Urinary bladder (tissue), 3 donors: ENCODE measurements at regions not wholly inside any gene's neighbourhood (a gene's known extent, or its start where the extent isn't known, plus 50 kb on each side); places are given as distances from the start of the nearest gene placed in this dataset.

Source experiments
- DNase-seq: peaks from one replicate; pipeline ENCODE4 v3.0.0-alpha.2; 2015; ENCODE audit errors: extremely low spot score
- H3K27ac ChIP-seq: one replicate; pipeline ENCODE4 v1.5.1; 2013; ENCODE audit warnings: low read depth, mild to moderate bottlenecking, moderate library complexity
- H3K36me3 ChIP-seq: one replicate; pipeline ENCODE4 v1.6.1; 2013; ENCODE audit warnings: mild to moderate bottlenecking, moderate library complexity; ENCODE audit not compliant: insufficient read depth
- H3K4me1 ChIP-seq: one replicate; pipeline ENCODE4 v1.6.1; 2013; ENCODE audit warnings: mild to moderate bottlenecking, moderate library complexity; ENCODE audit not compliant: insufficient read depth
- H3K4me3 ChIP-seq: one replicate; pipeline ENCODE4 v1.5.1; 2013; ENCODE audit warnings: low read depth, low read length
- WGBS: extraction: QIAGEN DNeasy Blood & Tissue Kit; methylation state at CpG from one replicate; pipeline ENCODE4 v1.1.7; 2013; 5-methylcytosine and 5-hydroxymethylcytosine counted together
- donor health status: healthy with polysubstance abuse.
- donor health status: healthy.

DNA sequence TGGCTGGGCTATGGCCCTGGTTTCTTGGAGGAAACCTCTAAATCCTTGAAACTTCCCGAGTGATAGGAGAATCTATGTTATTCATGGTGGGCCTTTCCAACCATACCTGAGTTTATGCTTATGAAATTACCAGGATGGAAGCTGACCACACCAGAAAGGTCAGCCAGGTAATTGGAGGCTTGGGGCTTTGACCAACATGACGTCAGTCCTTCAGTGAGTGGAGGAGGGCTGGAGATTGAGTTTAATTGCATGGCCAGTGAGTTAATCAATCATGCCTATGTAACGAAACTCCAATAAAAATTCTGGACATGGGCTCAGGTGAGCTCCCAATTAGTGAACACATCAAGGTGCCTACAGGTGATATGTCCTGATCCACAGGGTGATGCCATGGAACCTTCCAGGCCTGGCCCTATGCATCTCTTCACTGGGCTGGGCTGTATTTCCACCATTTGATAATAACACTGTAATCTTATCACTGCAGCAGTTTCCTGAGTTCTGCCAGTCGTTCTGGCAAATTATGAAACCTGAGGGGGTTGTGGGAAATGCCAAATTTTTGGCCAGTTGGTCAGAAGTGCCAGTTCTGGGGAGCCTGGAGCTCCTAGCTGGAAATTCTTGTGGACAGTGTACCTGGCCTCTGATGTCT, 106.5 kb downstream of the CDH26 start:
- Histone ChIP-seq H3K27ac (no peak overlapping the region), H3K4me1 (no peaks in the 10 kb centered on the region), H3K4me3 (no peak overlapping the region), H3K36me3 (no peaks in the 10 kb centered on the region)
- DNase-seq: no peak
- WGBS: 82% methylated on average over 4 of the region's 4 CpGs

DNA sequence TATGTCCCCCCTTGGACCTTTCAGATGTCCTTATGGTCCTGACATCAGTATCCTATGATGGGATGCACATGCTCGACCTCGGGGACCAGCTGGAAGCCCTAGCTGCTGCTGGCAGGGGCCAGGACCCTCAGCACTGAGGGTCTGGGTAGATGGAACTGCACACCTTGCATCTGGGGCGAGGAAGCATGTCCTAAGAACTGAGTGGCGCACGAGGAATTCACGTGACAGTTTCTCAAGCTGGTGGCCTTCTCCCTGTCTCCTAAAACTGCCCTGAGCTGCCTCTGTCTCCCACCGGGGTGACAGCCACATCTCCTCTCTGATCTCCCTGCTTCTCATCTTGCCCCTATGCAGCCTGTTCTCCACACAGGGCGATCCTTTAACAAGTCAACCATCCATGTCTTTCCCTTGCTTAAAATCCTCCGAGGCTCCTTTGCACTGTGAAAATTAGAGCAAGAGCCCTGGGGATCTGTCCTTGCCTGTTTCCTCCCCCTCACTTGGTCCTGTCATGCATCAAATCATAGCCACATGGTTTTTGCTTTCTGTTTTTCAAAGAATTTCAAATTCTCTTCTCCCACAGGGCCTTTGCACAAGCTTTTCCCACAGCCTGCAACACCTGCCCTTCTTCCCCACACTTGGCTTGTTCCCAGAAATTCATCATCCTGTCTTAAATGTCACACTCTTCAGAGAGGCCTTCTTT, 107.7 kb downstream of the CDH26 start:
- Histone ChIP-seq H3K27ac (no peak overlapping the region), H3K4me1 (no peaks in the 10 kb centered on the region), H3K4me3 (no peak overlapping the region), H3K36me3 (no peaks in the 10 kb centered on the region)
- 87% methylated on average over 9 of the region's 9 CpGs for WGBS
- DNase-seq: no peak

DNA sequence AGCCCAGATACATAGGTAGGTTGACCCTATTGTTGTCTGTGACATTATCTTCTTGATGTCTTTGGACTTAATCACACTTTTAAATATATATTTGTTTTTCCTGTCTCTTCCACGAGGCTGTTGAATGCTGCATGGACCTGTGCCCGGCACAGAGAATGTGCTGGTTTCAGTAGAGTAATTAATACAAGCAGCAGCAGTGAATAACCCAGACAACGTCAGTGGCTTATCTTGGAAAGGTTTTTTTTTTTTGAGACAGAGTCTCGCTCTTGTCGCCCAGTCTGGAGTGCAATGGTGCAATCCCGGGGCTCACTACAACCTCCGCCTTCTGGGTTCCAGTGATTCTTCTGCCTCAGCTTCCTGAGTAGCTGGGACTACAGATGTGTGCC, 108.2 kb downstream of the CDH26 start:
- Histone ChIP-seq H3K4me1 (no peaks in the 10 kb centered on the region), H3K4me3 (no peak overlapping the region), H3K27ac (no peak overlapping the region), H3K36me3 (no peaks in the 10 kb centered on the region)
- DNase-seq: no peak
- WGBS: 72% methylated on average over 7 of the region's 7 CpGs

DNA sequence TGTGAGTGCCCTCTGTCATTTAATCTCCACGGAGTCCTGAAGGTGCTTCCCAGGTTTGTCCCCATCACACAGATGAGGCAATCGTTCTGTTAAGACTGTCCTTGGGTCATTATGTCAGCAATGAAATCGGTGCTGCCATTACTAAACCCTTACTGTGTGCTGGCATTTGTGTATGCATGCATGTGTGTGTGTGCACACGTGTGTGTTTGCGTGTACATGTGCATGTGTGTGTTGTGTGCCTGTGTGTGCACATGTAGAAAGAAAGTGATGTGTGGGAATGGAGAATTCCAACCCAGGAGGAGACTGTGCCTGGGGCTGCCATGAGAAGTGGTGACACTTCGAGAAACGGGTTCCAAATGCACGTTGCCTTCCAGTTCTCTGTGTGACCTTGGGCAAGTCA, 110.3 kb downstream of the CDH26 start:
- no peak for DNase-seq

DNA sequence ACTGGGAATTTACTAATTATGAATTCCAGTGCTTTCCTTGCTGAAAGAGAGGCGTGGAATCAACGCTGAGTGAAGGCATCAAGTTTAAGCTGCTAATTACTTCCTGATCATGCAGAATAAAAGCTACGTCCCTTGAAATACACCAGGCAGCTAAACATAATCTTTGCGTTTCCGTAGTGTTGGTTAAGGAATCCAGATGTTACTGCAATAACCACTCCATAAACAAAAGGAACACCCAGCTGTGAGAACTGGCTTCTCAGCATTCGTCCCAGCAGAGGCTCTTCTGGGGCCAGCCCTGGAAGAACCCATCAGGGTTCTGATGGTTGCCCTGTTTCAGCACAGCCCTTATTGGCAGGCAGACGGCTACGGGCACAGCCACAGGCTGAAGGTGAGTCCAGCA, 111.4 kb downstream of the CDH26 start:
- no peak for DNase-seq
- no peak overlapping the region for H3K27ac ChIP-seq
- H3K4me3 ChIP-seq: no peak overlapping the region
- no peaks in the 10 kb centered on the region for H3K36me3 ChIP-seq
- WGBS: 29% methylated on average over 8 of the region's 8 CpGs
- no peaks in the 10 kb centered on the region for H3K4me1 ChIP-seq

More for the DNA sequence above, 110.3 kb downstream of the CDH26 start:
- no peak overlapping the region for H3K27ac ChIP-seq
- WGBS: 88% methylated on average over 8 of the region's 8 CpGs
- H3K4me3 ChIP-seq: no peak overlapping the region
- H3K36me3 ChIP-seq: no peaks in the 10 kb centered on the region
- no peaks in the 10 kb centered on the region for H3K4me1 ChIP-seq

DNA sequence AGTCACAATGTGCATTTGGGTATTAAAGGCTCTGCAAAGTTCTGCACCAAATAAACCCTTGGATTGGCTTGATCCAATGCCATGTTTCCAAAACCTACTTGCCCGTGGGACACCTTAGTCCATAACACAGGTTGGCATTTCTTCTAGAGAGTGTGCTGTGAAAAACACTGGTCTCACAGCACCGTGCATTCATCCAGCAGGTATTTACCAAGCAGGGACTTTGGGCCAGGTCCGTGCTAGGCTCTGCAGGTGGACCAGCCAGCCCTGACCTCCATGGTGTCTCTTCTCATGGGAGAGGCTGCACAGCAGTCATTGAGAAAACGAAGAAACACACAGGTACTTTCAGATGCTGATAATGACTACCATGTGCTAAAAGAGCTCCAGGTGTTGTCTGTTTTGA, 112.6 kb downstream of the CDH26 start:
- Histone ChIP-seq H3K4me1 (no peaks in the 10 kb centered on the region), H3K4me3 (no peak overlapping the region), H3K27ac (no peak overlapping the region), H3K36me3 (no peaks in the 10 kb centered on the region)
- WGBS: 84% methylated on average over 4 of the region's 4 CpGs
- DNase-seq: no peak

DNA sequence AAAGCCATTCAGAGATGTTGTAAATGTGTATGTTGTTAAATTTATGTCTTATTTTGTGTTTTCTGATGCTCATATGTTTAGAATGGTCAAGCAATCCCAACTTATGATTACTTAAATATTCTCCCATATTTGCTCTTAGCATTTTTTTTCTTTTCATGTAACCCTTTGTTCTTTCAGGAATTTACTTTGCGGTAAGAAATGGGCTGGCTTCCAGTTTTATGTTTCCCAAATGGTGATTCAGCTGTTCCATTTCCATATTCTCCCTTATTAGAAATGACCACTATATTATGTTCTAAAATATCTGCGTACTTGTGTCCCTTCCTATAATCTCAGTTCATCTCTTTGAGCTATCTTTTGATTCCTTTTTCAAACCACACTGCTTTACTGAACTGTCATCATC, 113.7 kb downstream of the CDH26 start:
- H3K27ac ChIP-seq: no peak overlapping the region
- 66% methylated on average over 2 of the region's 2 CpGs for WGBS

DNA sequence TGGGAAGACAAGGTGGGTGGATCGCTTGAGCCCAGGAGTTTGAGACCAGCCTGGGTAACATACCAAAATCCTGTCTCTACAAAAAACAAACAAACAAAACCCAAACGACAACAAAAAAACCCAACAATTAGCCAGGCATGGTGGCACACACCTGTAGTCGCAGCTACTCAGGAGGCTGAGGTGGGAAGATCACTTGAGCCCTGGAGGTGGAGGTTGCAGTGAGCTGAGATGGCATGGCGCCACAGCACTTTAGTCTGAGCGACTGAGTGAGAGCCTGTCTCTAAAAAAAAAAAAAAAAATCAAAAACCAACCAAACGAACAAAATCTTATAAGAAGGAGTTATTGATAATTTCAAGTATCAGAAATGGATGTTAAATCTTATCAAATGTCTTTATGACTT, 114.9 kb downstream of the CDH26 start:
- no peak overlapping the region for H3K27ac ChIP-seq
- WGBS: 93% methylated on average over 6 of the region's 6 CpGs
- DNase-seq: no peak
- H3K36me3 ChIP-seq: no peaks in the 10 kb centered on the region
- H3K4me1 ChIP-seq: no peaks in the 10 kb centered on the region
- H3K4me3 ChIP-seq: no peak overlapping the region

More for the DNA sequence above, 113.7 kb downstream of the CDH26 start:
- H3K36me3 ChIP-seq: no peaks in the 10 kb centered on the region
- no peak for DNase-seq
- H3K4me3 ChIP-seq: no peak overlapping the region
- no peaks in the 10 kb centered on the region for H3K4me1 ChIP-seq

DNA sequence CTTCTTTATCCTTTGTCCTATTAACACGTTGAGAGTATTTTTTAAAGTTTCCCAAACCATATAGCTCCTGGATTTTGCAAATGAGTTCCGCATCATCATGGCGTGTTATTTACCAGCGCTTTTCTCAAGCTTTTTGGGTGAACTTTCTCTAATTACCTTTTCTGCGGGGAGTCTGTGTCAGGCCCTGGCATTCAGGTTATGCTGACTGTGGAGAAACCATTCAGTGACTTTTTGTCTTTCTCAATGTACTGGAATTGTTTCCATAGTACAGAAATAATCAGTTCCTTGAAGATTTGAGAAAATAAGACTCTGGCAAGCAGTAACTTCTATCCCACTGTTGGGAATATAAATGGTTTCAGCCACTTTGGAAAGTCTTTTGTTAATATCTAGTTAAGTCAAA, 115.3 kb downstream of the CDH26 start:
- no peak overlapping the region for H3K27ac ChIP-seq
- WGBS: 79% methylated on average over 5 of the region's 5 CpGs
- DNase-seq: no peak

DNA sequence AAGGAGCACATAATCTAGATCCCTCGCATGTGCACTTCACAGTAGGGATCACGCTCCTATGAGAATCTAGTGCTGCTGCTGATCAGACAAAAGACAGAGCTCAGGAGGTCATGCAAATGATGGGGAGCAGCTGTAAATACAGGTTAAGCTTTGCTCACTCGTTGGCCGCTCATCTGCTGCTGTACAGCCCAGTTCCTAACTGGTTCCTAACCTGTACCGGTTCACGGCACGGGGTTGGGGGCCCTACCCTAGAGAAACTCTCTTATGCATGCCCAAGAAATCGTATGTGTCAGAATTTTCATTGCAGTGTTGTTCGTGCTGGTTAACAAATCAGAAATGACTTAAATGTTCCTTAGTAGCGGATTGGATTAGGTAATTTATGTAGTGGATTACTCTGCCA, 116.1 kb downstream of the CDH26 start:
- H3K27ac ChIP-seq: no peak overlapping the region
- 77% methylated on average over 10 of the region's 10 CpGs for WGBS
- no peaks in the 10 kb centered on the region for H3K4me1 ChIP-seq
- no peaks in the 10 kb centered on the region for H3K36me3 ChIP-seq
- DNase-seq: no peak
- no peak overlapping the region for H3K4me3 ChIP-seq

More for the DNA sequence above, 115.3 kb downstream of the CDH26 start:
- Histone ChIP-seq H3K36me3 (no peaks in the 10 kb centered on the region), H3K4me1 (no peaks in the 10 kb centered on the region), H3K4me3 (no peak overlapping the region)

DNA sequence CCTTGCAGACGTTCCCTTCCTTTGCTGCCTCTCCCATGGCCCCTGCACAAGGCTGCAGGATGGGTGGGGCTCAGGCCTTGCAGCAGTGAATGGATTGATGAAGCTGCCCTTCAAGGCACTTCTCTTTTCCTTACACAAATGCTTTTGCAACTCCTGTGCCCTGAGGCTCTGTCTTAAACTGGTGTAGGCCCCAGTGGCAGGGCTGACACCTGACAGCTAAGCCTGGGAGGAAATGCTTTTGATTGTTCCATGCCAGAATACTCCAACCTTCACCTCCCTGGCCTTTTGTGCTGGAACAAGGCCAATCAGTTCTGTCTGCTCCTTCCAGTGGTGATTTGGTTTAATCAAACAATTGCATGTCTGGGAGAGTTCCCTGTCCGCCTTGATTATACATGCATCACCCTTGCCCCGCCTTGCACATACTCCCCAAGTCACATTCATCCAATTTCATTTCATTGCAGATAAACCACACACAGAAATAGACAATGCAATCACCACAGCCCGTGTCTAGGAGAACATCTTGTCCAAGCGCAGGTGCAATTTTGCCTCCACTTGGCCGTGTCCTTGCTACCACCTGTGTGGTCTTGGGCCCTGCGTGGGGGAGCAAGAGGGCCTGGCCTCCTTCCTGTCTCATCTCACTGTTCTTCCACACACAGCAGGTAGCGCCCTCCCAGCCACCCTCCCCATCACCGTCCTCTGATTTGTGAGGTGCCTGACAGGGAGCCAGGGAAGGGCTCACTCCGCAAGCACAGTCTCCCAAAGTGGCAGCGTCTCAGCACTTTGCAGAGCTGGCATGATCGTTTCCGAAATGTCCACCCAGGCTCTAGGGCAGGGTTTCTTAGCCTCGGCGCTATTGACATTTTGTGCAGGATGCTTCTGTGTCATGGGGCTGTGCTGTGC, 120.4 kb downstream of the CDH26 start:
- 77% methylated on average over 15 of the region's 15 CpGs for WGBS
- no peak for DNase-seq
- no peak overlapping the region for H3K27ac ChIP-seq

DNA sequence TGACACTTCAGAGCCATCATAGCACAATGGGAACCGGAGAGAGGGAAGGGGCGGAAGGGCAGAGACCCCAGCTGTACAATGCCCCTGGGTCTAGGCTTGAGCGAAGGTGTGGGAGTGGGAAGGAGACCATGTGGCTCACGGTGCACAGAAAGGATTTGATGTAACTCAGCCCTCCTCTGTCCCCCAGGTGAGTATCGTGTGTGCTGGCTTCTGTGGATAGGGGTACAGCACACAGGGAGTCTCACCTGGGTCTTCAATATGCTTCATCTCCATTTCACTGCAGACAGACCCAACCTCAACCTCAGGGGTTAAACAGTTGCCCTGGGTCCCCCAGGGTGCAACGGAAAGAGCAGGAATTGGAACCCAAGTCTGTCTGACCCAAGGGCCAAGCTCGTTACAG, 122.2 kb downstream of the CDH26 start:
- DNase-seq: no peak
- WGBS: 77% methylated on average over 7 of the region's 7 CpGs
- H3K4me3 ChIP-seq: no peak overlapping the region

More for the DNA sequence above, 120.4 kb downstream of the CDH26 start:
- no peaks in the 10 kb centered on the region for H3K4me1 ChIP-seq
- H3K4me3 ChIP-seq: no peak overlapping the region
- no peaks in the 10 kb centered on the region for H3K36me3 ChIP-seq

DNA sequence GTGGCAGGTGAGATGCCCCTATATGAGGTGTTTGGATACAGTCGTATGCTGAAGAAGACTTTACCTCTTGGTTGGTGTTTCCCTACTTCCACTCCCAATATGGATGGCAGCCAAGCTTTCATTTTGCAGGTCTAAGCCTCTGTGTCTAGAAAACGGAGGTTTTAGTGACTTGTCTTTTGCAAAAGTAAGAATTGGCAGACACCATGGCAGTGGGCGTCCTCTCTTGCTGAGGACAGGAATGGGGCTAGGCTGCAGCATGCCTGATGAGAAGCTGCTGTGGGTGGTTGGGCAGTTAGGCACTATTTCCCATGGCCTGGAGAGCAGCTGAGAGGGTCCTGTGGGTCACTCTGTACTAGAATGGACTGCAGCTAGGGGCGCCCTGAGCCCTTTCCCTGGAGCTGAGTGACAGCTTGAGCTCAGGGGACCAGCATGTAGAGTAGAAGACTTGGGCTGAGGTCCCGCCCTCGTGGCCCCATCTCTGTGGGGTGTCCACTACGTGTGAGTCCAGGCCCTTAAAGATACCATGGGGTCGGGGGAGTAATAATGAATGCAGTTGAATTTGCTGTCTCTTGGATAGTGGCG, 127.4 kb downstream of the CDH26 start:
- no peak for DNase-seq
- Histone ChIP-seq H3K4me3 (no peak overlapping the region), H3K36me3 (no peaks in the 10 kb centered on the region), H3K27ac (no peak overlapping the region), H3K4me1 (no peaks in the 10 kb centered on the region)
- 78% methylated on average over 9 of the region's 9 CpGs for WGBS

More for the DNA sequence above, 122.2 kb downstream of the CDH26 start:
- Histone ChIP-seq H3K27ac (no peak overlapping the region), H3K36me3 (no peaks in the 10 kb centered on the region), H3K4me1 (no peaks in the 10 kb centered on the region)
